ENCODE measurements at regions not wholly inside any gene's neighbourhood (a gene's known extent, or its start where the extent isn't known, plus 50 kb on each side); places are given as distances from the start of the nearest gene placed in this dataset.

DNA sequence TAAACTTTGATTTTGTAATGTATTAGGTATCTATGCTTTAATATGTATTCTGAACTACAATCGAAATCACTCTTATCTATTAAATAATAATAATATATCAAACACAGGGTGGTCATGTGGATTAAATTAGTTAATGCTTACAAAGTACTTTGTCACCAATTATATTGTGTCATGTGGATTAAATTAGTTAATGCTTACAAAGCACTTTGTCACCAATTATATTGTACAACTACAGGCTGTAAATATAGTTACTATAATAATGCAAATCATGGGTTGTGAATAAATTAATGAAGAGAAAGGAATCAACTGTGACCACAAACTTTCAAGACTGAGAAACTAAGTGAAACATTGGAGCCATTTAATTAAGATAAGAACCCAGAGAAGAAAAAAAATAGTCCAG is 1929.1 kb upstream of the PCDH20 start:
- H3K27me3 ChIP-seq (ENCODE audit: control insufficient read depth, insufficient read depth, low read length) = no peaks in the 10 kb centered on the region
- no CpG with 5 or more reads among the region's 1 CpG for WGBS (ENCODE audit: insufficient coverage, low lambda C conversion rate)
- H3K4me3 ChIP-seq (ENCODE audit: low read length) = no peak overlapping the region
- H3K27ac ChIP-seq (ENCODE audit: low read length) = no peak overlapping the region
- no peak for DNase-seq
- no peaks in the 10 kb centered on the region for H3K36me3 ChIP-seq (ENCODE audit: control insufficient read depth, insufficient read depth, low read length)
- no peaks in the 10 kb centered on the region for H3K4me1 ChIP-seq (ENCODE audit: control insufficient read depth, insufficient read depth, low read length)
- no peaks in the 10 kb centered on the region for H3K9me3 ChIP-seq (ENCODE audit: control insufficient read depth, low read depth, low read length)

DNA sequence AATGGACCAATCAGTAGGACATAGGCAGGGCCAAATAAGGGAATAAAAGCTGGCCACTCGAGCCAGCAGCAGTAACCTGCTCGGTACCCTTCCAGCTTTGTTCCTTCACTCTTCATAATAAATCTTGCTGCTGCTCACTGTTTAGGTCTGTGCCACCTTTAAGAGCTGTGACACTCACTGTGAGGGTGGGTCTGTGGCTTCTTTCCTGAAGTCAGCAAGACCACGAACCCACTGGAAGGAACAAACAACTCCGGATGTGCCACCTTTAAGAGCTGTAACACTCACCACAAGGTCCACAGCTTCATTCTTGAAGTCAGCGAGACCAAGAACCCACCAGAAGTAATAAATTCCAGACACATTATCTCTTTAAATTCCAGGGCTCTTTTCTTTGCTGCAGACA is 1922.3 kb upstream of the PCDH20 start:
- Histone ChIP-seq H3K36me3 (ENCODE audit: control insufficient read depth, insufficient read depth, low read length) (no peaks in the 10 kb centered on the region), H3K27me3 (ENCODE audit: control insufficient read depth, insufficient read depth, low read length) (no peaks in the 10 kb centered on the region), H3K4me1 (ENCODE audit: control insufficient read depth, insufficient read depth, low read length) (no peaks in the 10 kb centered on the region), H3K9me3 (ENCODE audit: control insufficient read depth, low read depth, low read length) (no peaks in the 10 kb centered on the region), H3K4me3 (ENCODE audit: low read length) (no peak overlapping the region), H3K27ac (ENCODE audit: low read length) (no peak overlapping the region)
- no peak for DNase-seq
- no CpG with 5 or more reads among the region's 5 CpGs for WGBS (ENCODE audit: insufficient coverage, low lambda C conversion rate)

DNA sequence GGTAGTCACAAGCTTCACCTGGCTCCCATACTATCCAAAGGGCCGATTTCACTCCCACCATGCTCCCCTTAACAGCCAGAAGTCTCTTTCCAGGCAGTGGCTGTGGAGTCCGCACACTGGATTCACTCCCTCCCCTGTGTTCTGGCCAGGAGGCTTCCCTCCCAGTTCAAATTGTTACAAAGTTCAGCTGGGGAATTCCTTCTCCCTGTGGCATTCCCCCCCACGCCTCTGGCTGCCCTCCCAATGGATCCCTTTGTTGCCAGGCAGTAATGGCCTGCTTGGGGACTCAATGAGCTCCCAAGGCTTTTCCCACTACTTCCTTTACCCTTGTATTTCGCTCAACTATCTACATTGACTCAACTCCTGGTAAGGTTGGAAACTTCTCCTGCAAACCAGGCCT is 1921.4 kb upstream of the PCDH20 start:
- no CpG with 5 or more reads among the region's 4 CpGs for WGBS (ENCODE audit: insufficient coverage, low lambda C conversion rate)
- Histone ChIP-seq H3K4me1 (ENCODE audit: control insufficient read depth, insufficient read depth, low read length) (no peaks in the 10 kb centered on the region), H3K36me3 (ENCODE audit: control insufficient read depth, insufficient read depth, low read length) (no peaks in the 10 kb centered on the region), H3K4me3 (ENCODE audit: low read length) (no peak overlapping the region), H3K9me3 (ENCODE audit: control insufficient read depth, low read depth, low read length) (no peaks in the 10 kb centered on the region), H3K27me3 (ENCODE audit: control insufficient read depth, insufficient read depth, low read length) (no peaks in the 10 kb centered on the region), H3K27ac (ENCODE audit: low read length) (no peak overlapping the region)
- no peak for DNase-seq

DNA sequence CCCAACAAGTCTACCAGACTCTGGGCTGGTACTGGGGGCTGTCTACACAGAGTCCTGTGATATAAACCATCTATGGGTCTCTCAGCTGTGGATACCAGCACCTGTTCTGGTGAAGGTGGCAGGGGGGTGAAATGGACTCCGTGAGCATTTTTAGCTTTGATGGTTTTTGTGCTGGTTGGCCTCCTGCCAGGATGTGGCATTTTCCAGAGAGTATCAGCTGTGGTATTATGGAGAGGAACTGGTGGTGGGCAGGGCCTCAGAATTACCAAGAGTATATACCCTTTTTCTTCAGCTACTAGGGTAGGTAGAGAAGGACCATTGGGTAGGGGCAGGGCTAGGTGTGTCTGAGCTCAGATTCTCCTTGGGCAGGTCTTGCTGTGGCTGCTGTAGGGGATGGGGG is 1920.9 kb upstream of the PCDH20 start:
- H3K9me3 ChIP-seq (ENCODE audit: control insufficient read depth, low read depth, low read length) = no peaks in the 10 kb centered on the region
- DNase-seq = no peak
- no peaks in the 10 kb centered on the region for H3K36me3 ChIP-seq (ENCODE audit: control insufficient read depth, insufficient read depth, low read length)
- no peak overlapping the region for H3K27ac ChIP-seq (ENCODE audit: low read length)
- H3K27me3 ChIP-seq (ENCODE audit: control insufficient read depth, insufficient read depth, low read length) = no peaks in the 10 kb centered on the region
- H3K4me3 ChIP-seq (ENCODE audit: low read length) = no peak overlapping the region
- WGBS (ENCODE audit: insufficient coverage, low lambda C conversion rate) = no CpG with 5 or more reads among the region's 1 CpG
- no peaks in the 10 kb centered on the region for H3K4me1 ChIP-seq (ENCODE audit: control insufficient read depth, insufficient read depth, low read length)

DNA sequence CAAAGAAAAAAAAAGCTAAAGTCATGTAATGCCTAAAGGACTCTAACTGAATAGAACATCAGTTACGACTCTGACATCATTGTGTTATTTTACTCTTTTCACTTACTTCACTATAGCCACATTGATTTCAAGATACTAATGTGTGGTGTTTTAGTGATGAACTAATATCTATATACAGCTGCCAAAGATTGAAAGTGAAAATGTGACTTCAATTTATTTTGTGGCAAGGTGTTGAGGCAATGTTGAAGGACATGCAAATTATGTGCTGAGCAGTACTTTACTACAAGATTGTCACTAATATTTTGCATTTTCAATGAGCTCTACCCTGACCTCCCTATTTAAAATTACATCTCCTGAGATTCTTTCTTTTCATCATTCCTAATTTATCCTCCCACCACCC is 1911.9 kb upstream of the PCDH20 start:
- no peaks in the 10 kb centered on the region for H3K27me3 ChIP-seq (ENCODE audit: control insufficient read depth, insufficient read depth, low read length)
- WGBS (ENCODE audit: insufficient coverage, low lambda C conversion rate) = 100% methylated on average over 1 of the region's 1 CpG
- H3K36me3 ChIP-seq (ENCODE audit: control insufficient read depth, insufficient read depth, low read length) = no peaks in the 10 kb centered on the region

DNA sequence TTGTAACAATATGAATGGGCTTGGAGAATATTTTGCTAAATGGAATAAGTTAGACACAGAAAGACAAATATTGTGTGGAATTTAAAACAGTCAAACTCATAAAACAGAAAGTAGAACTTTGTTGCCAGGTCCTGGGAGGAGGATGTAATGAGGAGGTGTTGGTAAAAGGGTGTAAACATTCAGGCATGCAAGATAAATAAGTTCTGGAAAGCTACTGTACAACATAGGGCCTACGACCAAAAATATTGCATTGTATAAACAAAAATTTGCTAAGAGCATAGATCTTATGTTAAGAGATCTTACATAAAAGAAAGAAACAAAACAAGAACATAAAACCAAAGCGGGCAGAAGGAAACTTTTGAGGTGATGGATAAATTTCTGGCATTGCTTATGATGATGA is 1907.8 kb upstream of the PCDH20 start:
- H3K4me1 ChIP-seq (ENCODE audit: control insufficient read depth, insufficient read depth, low read length) = no peaks in the 10 kb centered on the region
- no peak for DNase-seq
- 86% methylated on average over 1 of the region's 2 CpGs for WGBS (ENCODE audit: insufficient coverage, low lambda C conversion rate)
- H3K27me3 ChIP-seq (ENCODE audit: control insufficient read depth, insufficient read depth, low read length) = no peaks in the 10 kb centered on the region
- H3K4me3 ChIP-seq (ENCODE audit: low read length) = no peak overlapping the region
- no peak overlapping the region for H3K27ac ChIP-seq (ENCODE audit: low read length)
- no peaks in the 10 kb centered on the region for H3K9me3 ChIP-seq (ENCODE audit: control insufficient read depth, low read depth, low read length)
- no peaks in the 10 kb centered on the region for H3K36me3 ChIP-seq (ENCODE audit: control insufficient read depth, insufficient read depth, low read length)

More for the DNA sequence above, 1911.9 kb upstream of the PCDH20 start:
- Histone ChIP-seq H3K27ac (ENCODE audit: low read length) (no peak overlapping the region), H3K4me3 (ENCODE audit: low read length) (no peak overlapping the region), H3K4me1 (ENCODE audit: control insufficient read depth, insufficient read depth, low read length) (no peaks in the 10 kb centered on the region), H3K9me3 (ENCODE audit: control insufficient read depth, low read depth, low read length) (no peaks in the 10 kb centered on the region)
- DNase-seq = no peak

DNA sequence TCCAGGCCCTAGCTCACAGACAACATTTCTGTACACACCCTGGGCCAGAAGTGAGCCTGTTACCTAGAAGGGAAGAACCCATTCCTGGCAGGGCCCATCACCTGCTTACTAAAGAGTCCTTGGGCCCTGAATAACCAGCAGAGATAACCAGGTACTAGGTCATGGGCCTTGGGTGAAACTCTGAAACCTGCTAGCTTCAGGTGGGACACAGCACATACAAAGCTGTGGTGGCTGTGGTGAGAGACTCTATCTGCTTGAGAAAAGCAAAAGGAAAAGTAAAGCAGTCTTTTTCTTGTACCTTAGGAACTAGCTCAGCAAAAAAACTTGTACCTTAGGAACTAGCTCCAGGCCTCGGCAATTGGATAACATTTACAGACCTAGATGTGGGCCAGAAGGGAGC is 1895.9 kb upstream of the PCDH20 start:
- H3K4me1 ChIP-seq (ENCODE audit: control insufficient read depth, insufficient read depth, low read length) = no peaks in the 10 kb centered on the region
- H3K27me3 ChIP-seq (ENCODE audit: control insufficient read depth, insufficient read depth, low read length) = no peaks in the 10 kb centered on the region
- no CpG with 5 or more reads among the region's 1 CpG for WGBS (ENCODE audit: insufficient coverage, low lambda C conversion rate)
- H3K9me3 ChIP-seq (ENCODE audit: control insufficient read depth, low read depth, low read length) = peaks cover 3% of the 10 kb centered on the region
- H3K36me3 ChIP-seq (ENCODE audit: control insufficient read depth, insufficient read depth, low read length) = no peaks in the 10 kb centered on the region
- DNase-seq = no peak
- H3K4me3 ChIP-seq (ENCODE audit: low read length) = no peak overlapping the region
- no peak overlapping the region for H3K27ac ChIP-seq (ENCODE audit: low read length)

DNA sequence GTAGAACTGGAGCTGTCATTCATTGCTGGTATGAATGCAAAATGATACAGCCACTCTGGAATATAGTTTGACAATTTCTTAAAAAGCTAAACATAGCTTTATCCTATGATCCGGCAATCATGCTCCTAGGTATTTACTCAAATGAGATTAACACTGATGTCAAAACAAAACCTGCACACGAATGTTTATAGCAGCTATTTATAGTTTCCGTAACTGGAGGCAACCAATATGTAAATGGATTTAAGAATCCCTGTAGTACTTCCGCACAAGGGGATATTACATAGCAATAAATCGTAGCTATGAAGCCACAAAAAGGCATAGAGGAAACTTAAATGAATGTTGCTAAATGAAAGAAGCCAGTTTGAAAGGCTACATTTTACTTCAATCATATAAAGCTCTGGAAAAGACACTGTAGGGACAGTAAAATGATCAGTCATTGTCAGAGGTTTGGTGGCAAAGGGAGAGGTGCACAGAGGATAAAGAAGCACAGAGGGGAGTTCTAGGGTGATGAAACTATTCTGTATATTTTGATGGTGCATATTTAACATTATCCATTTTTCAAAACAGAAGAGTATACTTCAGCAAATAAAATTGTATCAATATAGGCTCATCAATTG is 1893.0 kb upstream of the PCDH20 start:
- DNase-seq = no peak
- H3K27me3 ChIP-seq (ENCODE audit: control insufficient read depth, insufficient read depth, low read length) = no peaks in the 10 kb centered on the region
- H3K9me3 ChIP-seq (ENCODE audit: control insufficient read depth, low read depth, low read length) = peaks cover 11% of the 10 kb centered on the region
- H3K4me1 ChIP-seq (ENCODE audit: control insufficient read depth, insufficient read depth, low read length) = no peaks in the 10 kb centered on the region
- no peaks in the 10 kb centered on the region for H3K36me3 ChIP-seq (ENCODE audit: control insufficient read depth, insufficient read depth, low read length)
- H3K4me3 ChIP-seq (ENCODE audit: low read length) = no peak overlapping the region
- WGBS (ENCODE audit: insufficient coverage, low lambda C conversion rate) = no CpG with 5 or more reads among the region's 5 CpGs
- H3K27ac ChIP-seq (ENCODE audit: low read length) = no peak overlapping the region

DNA sequence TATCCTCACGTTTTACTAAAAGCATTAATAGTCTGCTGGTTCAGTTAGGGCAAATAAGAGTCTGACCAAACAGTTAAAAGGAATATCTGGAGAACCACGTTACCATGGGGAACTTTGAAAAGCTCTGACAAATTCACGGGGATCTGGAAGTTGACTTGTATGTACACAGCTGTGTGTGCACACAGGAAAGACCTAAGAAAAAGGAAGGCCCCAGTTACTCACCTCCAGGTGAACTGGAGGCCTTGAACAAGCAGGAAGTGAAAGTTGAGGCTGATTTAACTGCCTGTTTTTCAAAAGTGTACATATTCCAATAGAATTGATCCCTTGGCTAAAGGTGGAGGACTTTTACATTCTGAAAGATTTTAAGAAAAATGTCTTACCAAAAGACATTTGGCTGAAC is 1891.6 kb upstream of the PCDH20 start:
- Histone ChIP-seq H3K36me3 (ENCODE audit: control insufficient read depth, insufficient read depth, low read length) (no peaks in the 10 kb centered on the region), H3K27me3 (ENCODE audit: control insufficient read depth, insufficient read depth, low read length) (no peaks in the 10 kb centered on the region), H3K4me1 (ENCODE audit: control insufficient read depth, insufficient read depth, low read length) (no peaks in the 10 kb centered on the region), H3K9me3 (ENCODE audit: control insufficient read depth, low read depth, low read length) (peaks cover 8% of the 10 kb centered on the region), H3K27ac (ENCODE audit: low read length) (no peak overlapping the region), H3K4me3 (ENCODE audit: low read length) (no peak overlapping the region)
- WGBS (ENCODE audit: insufficient coverage, low lambda C conversion rate) = no CpG with 5 or more reads among the region's 3 CpGs
- no peak for DNase-seq

DNA sequence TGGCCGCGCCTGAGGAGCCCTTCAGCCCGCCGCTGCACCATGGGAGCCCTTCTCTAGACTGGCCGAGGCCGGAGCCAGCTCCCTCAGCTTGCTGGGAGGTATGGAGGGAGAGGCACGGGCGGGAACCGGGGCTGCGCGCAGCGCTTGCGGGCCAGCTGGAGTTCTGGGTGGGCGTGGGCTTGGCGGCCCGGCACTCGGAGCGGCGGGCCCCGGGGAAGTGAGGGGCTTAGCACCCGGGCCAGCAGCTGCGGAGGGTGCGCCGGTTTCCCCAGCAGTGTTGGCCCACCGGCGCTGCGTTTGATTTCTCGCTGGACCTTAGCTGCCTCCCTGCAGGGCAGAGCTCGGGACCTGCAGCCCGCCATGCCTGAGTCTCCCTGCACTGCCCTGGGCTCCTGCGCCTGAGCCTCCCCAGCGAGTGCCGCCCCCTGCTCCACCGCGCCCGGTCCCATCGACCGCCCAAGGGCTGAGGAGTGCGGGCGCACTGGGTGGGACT is 1890.0 kb upstream of the PCDH20 start:
- no CpG with 5 or more reads among the region's 40 CpGs for WGBS (ENCODE audit: insufficient coverage, low lambda C conversion rate)
- no peaks in the 10 kb centered on the region for H3K27me3 ChIP-seq (ENCODE audit: control insufficient read depth, insufficient read depth, low read length)
- H3K36me3 ChIP-seq (ENCODE audit: control insufficient read depth, insufficient read depth, low read length) = no peaks in the 10 kb centered on the region
- no peak overlapping the region for H3K4me3 ChIP-seq (ENCODE audit: low read length)
- no peak overlapping the region for H3K27ac ChIP-seq (ENCODE audit: low read length)
- H3K9me3 ChIP-seq (ENCODE audit: control insufficient read depth, low read depth, low read length) = peaks cover 8% of the 10 kb centered on the region
- H3K4me1 ChIP-seq (ENCODE audit: control insufficient read depth, insufficient read depth, low read length) = no peaks in the 10 kb centered on the region
- DNase-seq = no peak

DNA sequence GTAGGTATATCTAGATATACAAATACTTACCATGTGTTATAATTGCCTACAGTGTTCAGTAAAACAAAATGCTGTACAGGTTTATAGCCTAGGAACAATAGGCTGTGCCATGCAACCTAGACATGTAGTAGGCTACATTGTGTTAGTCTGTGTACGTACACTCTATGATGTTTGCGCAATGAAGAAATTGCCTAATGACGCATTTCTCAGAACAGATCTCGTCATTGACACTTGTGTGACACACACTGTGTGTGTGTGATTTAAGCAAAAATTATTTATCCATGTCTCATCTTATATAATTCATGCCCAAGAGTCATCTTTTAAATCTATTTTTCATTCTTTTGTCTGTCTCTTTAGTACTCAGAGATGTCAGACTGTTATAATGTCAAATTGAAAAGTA is 1888.8 kb upstream of the PCDH20 start:
- Histone ChIP-seq H3K27ac (ENCODE audit: low read length) (no peak overlapping the region), H3K4me3 (ENCODE audit: low read length) (no peak overlapping the region), H3K9me3 (ENCODE audit: control insufficient read depth, low read depth, low read length) (peaks cover 8% of the 10 kb centered on the region), H3K4me1 (ENCODE audit: control insufficient read depth, insufficient read depth, low read length) (no peaks in the 10 kb centered on the region), H3K27me3 (ENCODE audit: control insufficient read depth, insufficient read depth, low read length) (no peaks in the 10 kb centered on the region), H3K36me3 (ENCODE audit: control insufficient read depth, insufficient read depth, low read length) (no peaks in the 10 kb centered on the region)
- DNase-seq = no peak
- no CpG with 5 or more reads among the region's 4 CpGs for WGBS (ENCODE audit: insufficient coverage, low lambda C conversion rate)
